ENCODE measurements at regions not wholly inside any gene's neighbourhood (a gene's known extent, or its start where the extent isn't known, plus 50 kb on each side); places are given as distances from the start of the nearest gene placed in this dataset.

- no peak overlapping the region for H3K27ac ChIP-seq
- H3K4me3 ChIP-seq, result no peak overlapping the region
- H3K9me3 ChIP-seq, result no peaks in the 10 kb centered on the region
- no peaks in the 10 kb centered on the region for H3K27me3 ChIP-seq
- no peaks in the 10 kb centered on the region for H3K4me1 ChIP-seq
- no peak for TF ChIP-seq CTCF (IDR thresholded peaks at IDR 0.05)
- no peaks in the 10 kb centered on the region for H3K36me3 ChIP-seq
- DNase-seq (ENCODE audit: low spot score), result no peak
Measured at GRCh38 chr17:13297183-13297582, 279.4 kb upstream of the ELAC2 start.

- Histone ChIP-seq H3K4me1 (no peaks in the 10 kb centered on the region), H3K9me3 (no peaks in the 10 kb centered on the region), H3K4me3 (no peak overlapping the region), H3K27me3 (no peaks in the 10 kb centered on the region), H3K36me3 (no peaks in the 10 kb centered on the region), H3K27ac (no peak overlapping the region)
- TF ChIP-seq CTCF (IDR thresholded peaks at IDR 0.05), result no peak
- DNase-seq (ENCODE audit: low spot score), result no peak
Measured at GRCh38 chr17:13293421-13293820, 275.6 kb upstream of the ELAC2 start.

DNA sequence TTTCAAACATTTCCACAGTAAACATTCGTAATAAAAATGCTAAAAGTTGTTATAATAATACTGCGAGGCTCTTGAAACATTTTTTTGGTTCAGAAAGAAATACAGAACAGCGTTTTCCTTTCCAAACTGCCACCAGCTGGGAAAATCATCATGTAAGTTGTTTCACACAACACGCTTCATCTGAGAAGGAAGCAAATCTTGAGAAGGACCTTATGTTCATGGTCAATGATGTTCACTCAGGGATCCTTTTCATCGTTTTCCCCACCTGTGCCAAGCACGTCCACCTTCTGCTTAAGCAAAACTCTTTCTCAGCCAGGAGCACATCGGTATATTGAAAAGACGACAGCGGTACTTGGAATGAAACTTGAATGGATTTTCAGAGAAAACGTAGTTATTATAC is 274.5 kb upstream of the ELAC2 start:
- Histone ChIP-seq H3K4me1 (no peaks in the 10 kb centered on the region), H3K36me3 (no peaks in the 10 kb centered on the region), H3K27ac (no peak overlapping the region), H3K4me3 (no peak overlapping the region), H3K27me3 (no peaks in the 10 kb centered on the region), H3K9me3 (no peaks in the 10 kb centered on the region)
- TF ChIP-seq CTCF (IDR thresholded peaks at IDR 0.05), result no peak
- DNase-seq (ENCODE audit: low spot score), result no peak

- no peak overlapping the region for H3K4me3 ChIP-seq
- H3K27me3 ChIP-seq, result no peaks in the 10 kb centered on the region
- TF ChIP-seq CTCF (IDR thresholded peaks at IDR 0.05), result no peak
- no peaks in the 10 kb centered on the region for H3K36me3 ChIP-seq
- no peak for DNase-seq (ENCODE audit: low spot score)
- H3K27ac ChIP-seq, result no peak overlapping the region
- no peaks in the 10 kb centered on the region for H3K4me1 ChIP-seq
- H3K9me3 ChIP-seq, result no peaks in the 10 kb centered on the region
Measured at GRCh38 chr17:13288248-13288647, 270.4 kb upstream of the ELAC2 start.

DNA sequence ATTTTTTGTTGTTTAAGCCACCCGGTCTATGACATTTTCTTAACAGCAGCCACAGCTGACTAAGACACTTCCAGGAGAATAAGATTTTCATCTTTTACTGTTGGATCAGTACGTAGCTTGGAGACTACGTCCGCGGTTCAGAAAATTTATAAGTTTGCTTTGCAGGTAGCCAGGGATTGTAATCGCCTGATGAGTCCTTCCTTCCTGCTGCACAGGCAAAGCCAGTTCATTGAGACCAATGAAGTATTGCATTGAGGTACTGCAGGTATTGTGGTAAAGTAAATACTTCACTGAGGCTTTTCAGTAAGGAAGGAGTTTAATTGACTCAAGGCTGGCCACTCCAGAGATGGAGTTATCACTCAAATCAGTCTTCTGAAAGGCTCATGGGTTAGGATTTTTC is 269.4 kb upstream of the ELAC2 start:
- no peaks in the 10 kb centered on the region for H3K9me3 ChIP-seq
- no peak overlapping the region for H3K27ac ChIP-seq
- no peak for DNase-seq (ENCODE audit: low spot score)

More for the DNA sequence above, 269.4 kb upstream of the ELAC2 start:
- H3K4me3 ChIP-seq, result no peak overlapping the region
- no peaks in the 10 kb centered on the region for H3K36me3 ChIP-seq
- no peaks in the 10 kb centered on the region for H3K27me3 ChIP-seq
- H3K4me1 ChIP-seq, result no peaks in the 10 kb centered on the region
- TF ChIP-seq CTCF (IDR thresholded peaks at IDR 0.05), result no peak

Data from right atrium auricular region (tissue), 2 donors.